ENCODE measurements at regions not wholly inside any gene's neighbourhood (a gene's known extent, or its start where the extent isn't known, plus 50 kb on each side); places are given as distances from the start of the nearest gene placed in this dataset.

DNA sequence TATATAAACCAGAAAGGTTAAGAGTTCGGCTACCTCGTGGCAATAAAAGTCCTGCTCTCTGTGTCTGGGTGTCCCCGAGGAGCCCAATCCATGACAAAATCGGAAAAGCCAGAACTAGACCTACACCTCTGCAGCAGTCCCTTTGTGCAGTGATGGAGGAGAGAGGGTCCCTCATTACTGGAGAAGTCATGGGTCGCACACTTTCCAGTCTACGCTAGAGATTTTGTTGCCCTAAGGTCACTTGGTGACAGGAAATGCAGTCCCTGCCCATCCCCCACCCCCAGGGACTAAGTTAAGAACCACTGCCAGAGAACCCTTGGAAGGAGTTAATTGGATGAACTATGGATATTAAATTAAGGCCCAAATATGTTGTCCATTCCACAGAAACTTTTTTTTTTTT is 104.4 kb upstream of the ATF7IP start:
- Mint-ChIP-seq H3K4me1 (ENCODE audit: low read depth) (peaks cover 38% of the 10 kb centered on the region), H3K9me3 (peaks cover 20% of the 10 kb centered on the region), H3K36me3 (ENCODE audit: low read depth) (peaks cover 21% of the 10 kb centered on the region), H3K27ac (no peak overlapping the region), H3K27me3 (no peaks in the 10 kb centered on the region), H3K4me3 (no peak overlapping the region)
- ATAC-seq (no peak), DNase-seq (no peak)
- intact Hi-C loops (cut with micrococcal nuclease) = no loop called here
- POLR2A ChIA-PET = no interaction called here
- CTCF ChIA-PET = no interaction called here
- TF ChIP-seq, protein P1, sequence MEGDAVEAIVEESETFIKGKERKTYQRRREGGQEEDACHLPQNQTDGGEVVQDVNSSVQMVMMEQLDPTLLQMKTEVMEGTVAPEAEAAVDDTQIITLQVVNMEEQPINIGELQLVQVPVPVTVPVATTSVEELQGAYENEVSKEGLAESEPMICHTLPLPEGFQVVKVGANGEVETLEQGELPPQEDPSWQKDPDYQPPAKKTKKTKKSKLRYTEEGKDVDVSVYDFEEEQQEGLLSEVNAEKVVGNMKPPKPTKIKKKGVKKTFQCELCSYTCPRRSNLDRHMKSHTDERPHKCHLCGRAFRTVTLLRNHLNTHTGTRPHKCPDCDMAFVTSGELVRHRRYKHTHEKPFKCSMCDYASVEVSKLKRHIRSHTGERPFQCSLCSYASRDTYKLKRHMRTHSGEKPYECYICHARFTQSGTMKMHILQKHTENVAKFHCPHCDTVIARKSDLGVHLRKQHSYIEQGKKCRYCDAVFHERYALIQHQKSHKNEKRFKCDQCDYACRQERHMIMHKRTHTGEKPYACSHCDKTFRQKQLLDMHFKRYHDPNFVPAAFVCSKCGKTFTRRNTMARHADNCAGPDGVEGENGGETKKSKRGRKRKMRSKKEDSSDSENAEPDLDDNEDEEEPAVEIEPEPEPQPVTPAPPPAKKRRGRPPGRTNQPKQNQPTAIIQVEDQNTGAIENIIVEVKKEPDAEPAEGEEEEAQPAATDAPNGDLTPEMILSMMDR (IDR thresholded peaks at IDR 0.05) = no peak

DNA sequence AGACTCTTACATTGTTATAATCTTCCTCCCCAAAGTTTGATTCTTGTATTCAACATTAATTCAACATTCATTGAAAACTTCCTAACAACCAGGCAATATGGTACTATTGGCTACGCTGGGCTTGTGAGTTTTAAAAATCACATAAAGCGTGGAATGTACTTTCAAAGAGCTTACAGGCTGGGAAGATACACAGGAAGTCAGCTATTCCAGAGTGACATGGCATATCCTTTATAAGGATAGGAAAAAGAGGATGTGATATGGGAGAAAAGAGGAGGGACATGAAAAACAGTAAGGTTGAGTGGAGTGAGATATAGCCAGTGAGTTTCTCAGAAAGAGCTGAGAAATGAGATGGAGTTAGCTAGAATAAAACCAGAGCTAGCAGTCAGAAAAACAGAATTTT is 103.6 kb upstream of the ATF7IP start:
- no peaks in the 10 kb centered on the region for H3K27me3 Mint-ChIP-seq
- ChIA-PET POLR2A (interaction anchor here (0.9 kb wide), 2 partner anchors 12 to 103 kb away, joined by 3 read pairs; partner anchors contain the start of gene ATF7IP), CTCF (interaction anchor here (1.1 to 1.7 kb wide), 2 partner anchors 11 to 95 kb away, joined by 3 read pairs; no protein-coding TSS in a partner anchor)
- no peak overlapping the region for H3K27ac Mint-ChIP-seq
- DNase-seq (no peak), ATAC-seq (no peak)
- peaks cover 20% of the 10 kb centered on the region for H3K9me3 Mint-ChIP-seq
- TF ChIP-seq, protein P1 (IDR thresholded peaks at IDR 0.05) = no peak
- H3K4me3 Mint-ChIP-seq = no peak overlapping the region
- H3K36me3 Mint-ChIP-seq (ENCODE audit: low read depth) = peaks cover 18% of the 10 kb centered on the region
- peaks cover 30% of the 10 kb centered on the region for H3K4me1 Mint-ChIP-seq (ENCODE audit: low read depth)
- intact Hi-C loops (cut with micrococcal nuclease) = no loop called here

DNA sequence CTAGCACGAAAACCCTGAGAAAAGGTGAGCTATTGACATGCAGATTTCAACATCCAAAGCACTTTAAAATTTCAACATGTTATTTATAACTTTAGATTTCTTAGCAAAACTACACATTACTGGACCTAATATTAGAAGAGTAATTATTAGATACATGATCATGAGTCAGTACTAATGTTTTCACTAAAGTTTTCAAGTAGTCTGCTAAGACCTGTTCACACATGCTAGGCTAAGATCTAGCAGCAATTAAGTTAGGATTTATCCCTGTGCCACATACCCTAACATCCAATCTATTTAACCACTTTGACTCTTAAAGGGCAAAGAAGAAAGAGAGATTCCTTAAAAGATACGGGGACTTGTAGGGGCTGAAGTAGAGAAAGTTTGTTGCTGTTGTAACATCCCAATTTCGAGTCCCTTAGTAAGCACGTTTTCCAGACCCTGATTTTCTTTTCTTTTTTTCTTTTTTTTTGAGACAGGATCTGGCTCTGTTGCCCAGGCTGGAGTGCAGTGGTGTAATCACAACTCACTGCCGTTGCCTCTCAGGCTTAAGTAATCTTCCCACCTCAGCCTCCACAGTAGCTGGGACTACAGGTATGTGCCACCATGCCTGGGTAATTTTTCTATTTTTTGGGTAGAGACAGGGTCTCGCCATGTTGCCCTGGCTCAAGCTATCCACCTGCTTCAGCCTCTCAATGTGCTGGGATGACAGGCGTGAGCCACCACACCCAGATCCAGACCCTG is 102.5 kb upstream of the ATF7IP start:
- peaks cover 19% of the 10 kb centered on the region for H3K4me1 Mint-ChIP-seq (ENCODE audit: low read depth)
- ChIA-PET POLR2A (interaction anchor here (0.9 kb wide), 2 partner anchors 11 to 102 kb away, joined by 3 read pairs; partner anchors contain the start of gene ATF7IP), CTCF (interaction anchor here (0.6 to 1.7 kb wide), 5 partner anchors 12 to 103 kb away, joined by 3 to 4 read pairs (median 3); partner anchors contain the start of gene ATF7IP)
- peaks cover 14% of the 10 kb centered on the region for H3K36me3 Mint-ChIP-seq (ENCODE audit: low read depth)
- H3K27ac Mint-ChIP-seq = no peak overlapping the region
- DNase-seq = no peak
- no peaks in the 10 kb centered on the region for H3K27me3 Mint-ChIP-seq
- ATAC-seq = no peak
- H3K9me3 Mint-ChIP-seq = peaks cover 19% of the 10 kb centered on the region
- TF ChIP-seq, protein P1 (IDR thresholded peaks at IDR 0.05) = no peak
- intact Hi-C loops (cut with micrococcal nuclease) = no loop called here
- no peak overlapping the region for H3K4me3 Mint-ChIP-seq

DNA sequence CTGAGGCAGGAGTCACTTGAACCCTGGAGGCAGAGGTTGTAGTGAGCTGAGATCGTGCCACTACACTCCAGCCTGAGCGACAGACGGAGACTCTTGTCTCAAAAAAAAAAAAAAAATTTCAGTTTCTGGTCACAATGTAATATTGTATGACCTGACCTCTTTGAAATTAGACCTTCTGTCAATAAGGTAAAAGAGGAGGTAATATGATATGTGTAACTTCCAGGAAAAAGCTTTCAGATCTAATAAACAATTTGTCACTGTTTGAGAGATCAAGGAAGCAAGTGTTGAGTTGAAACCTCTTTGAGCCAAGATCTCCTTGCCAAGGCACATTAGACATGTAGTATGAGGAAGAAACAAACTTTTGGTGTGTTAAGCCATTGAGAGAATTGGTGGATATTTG is 101.7 kb upstream of the ATF7IP start:
- H3K27ac Mint-ChIP-seq = no peak overlapping the region
- peaks cover 6% of the 10 kb centered on the region for H3K36me3 Mint-ChIP-seq (ENCODE audit: low read depth)
- peaks cover 12% of the 10 kb centered on the region for H3K4me1 Mint-ChIP-seq (ENCODE audit: low read depth)
- H3K9me3 Mint-ChIP-seq = peaks cover 11% of the 10 kb centered on the region
- no peak for ATAC-seq
- TF ChIP-seq, protein P1 (IDR thresholded peaks at IDR 0.05) = no peak
- intact Hi-C loops (cut with micrococcal nuclease) = no loop called here
- no peak overlapping the region for H3K4me3 Mint-ChIP-seq
- no peak for DNase-seq
- ChIA-PET CTCF (interaction anchor here (0.9 to 1.0 kb wide), 3 partner anchors 22 to 102 kb away, joined by 3 read pairs; partner anchors contain the start of gene ATF7IP), POLR2A (no interaction called here)
- H3K27me3 Mint-ChIP-seq = no peaks in the 10 kb centered on the region

DNA sequence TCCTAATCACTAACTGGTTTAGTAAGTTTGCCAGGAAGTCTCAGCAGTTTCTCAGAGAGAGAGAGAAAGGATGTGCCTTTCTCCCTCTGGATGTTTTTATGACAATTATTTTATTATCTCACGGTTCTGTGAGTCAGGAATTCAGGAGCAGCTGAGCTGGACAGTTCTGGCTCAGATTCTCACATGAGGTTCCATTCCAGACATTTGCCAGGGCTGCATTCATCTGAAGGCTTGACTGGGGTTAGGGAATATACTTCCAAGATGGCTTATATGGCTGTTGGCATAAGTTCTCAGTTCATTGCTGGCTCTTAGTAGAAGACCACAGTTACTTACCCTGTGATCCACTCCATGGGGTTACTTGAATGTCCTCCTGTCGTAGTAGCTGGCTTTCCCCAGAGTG is 101.2 kb upstream of the ATF7IP start:
- DNase-seq = no peak
- peaks cover 8% of the 10 kb centered on the region for H3K9me3 Mint-ChIP-seq
- H3K27me3 Mint-ChIP-seq = no peaks in the 10 kb centered on the region
- no peak overlapping the region for H3K4me3 Mint-ChIP-seq
- H3K4me1 Mint-ChIP-seq (ENCODE audit: low read depth) = peaks cover 12% of the 10 kb centered on the region
- H3K36me3 Mint-ChIP-seq (ENCODE audit: low read depth) = peaks cover 3% of the 10 kb centered on the region
- TF ChIP-seq, protein P1 (IDR thresholded peaks at IDR 0.05) = no peak
- ChIA-PET CTCF (interaction anchor here (0.9 kb wide), 2 partner anchors 78 to 101 kb away, joined by 3 read pairs; partner anchors contain the start of gene ATF7IP), POLR2A (no interaction called here)
- ATAC-seq = no peak
- no peak overlapping the region for H3K27ac Mint-ChIP-seq
- intact Hi-C loops (cut with micrococcal nuclease) = no loop called here

Measured in activated CD8-positive, alpha-beta T cell treated with anti-CD3 and anti-CD28 coated beads for 36 hours (primary cell).